ENCODE measurements at regions not wholly inside any gene's neighbourhood (a gene's known extent, or its start where the extent isn't known, plus 50 kb on each side); places are given as distances from the start of the nearest gene placed in this dataset.

DNA sequence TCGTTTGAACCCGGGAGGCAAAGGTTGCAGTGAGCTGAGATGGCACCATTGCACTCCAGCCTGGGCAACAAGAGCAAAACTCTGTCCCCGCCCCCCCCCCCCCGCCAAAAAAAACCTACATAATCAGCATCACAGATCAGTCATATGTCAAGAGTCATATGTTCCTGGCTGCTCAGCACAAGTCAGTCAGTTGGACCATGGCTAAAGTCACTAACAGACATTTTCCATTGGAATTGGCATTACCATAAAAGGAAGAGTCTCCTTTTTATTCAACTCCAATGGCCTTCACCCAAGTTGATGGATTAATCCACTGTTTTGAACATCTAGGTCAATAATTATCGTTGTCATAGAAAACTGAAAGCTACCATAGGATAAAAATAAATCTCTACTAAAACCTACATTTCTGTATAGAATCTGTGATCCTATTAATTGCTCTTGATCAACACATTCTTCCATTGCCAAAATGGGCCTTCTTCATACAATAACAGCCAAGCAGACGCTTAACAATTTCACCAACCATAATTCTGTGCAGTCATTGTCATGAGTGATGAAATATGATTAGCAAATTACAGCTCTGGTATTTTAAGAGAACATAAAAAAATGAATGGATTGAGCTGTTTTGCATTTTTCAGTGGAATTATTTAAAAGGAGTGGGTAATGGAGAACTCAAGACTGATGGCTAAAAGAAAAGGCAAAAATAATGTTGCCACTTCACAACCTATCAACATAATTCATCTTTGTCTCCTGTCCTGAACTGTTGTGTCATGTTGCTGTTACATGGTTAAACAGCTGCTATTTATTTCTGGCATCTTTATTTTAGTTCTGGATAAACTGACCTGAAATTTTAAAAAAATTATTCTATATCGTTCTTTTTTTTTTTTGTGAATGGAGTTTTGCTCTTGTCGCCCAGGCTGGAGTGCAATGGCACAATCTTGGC lies 555.5 kb upstream of the JARID2 start:
- Histone ChIP-seq H2BK5ac (ENCODE audit: low read depth, low read length, poor library complexity, severe bottlenecking) (no peak overlapping the region), H2AFZ (ENCODE audit: low read depth, low read length) (no peak overlapping the region), H3K27me3 (ENCODE audit: control insufficient read depth in 1 of 2, insufficient read depth in 1 of 2, low read length in 2 of 2) (no peaks in the 10 kb centered on the region), H3K4ac (ENCODE audit: low read depth in 1 of 2, low read length in 2 of 2) (no peak overlapping the region), H3K27ac (ENCODE audit: low read length, poor library complexity, severe bottlenecking) (no peak overlapping the region), H2BK15ac (ENCODE audit: low read depth, poor library complexity, severe bottlenecking) (no peak overlapping the region), H2AK5ac (ENCODE audit: low read length, severe bottlenecking) (no peak overlapping the region), H3K14ac (ENCODE audit: low read length in 2 of 2) (no peak overlapping the region), H3K9ac (ENCODE audit: low read length) (no peak overlapping the region), H3K18ac (ENCODE audit: low read depth in 1 of 2, low read length in 2 of 2) (no peak overlapping the region), H4K8ac (ENCODE audit: low read length) (no peak overlapping the region), H3K79me1 (replicated peaks; ENCODE audit: low read length, poor library complexity, severe bottlenecking) (no peaks in the 10 kb centered on the region), H3K4me3 (ENCODE audit: insufficient read depth in 1 of 2, low read depth in 1 of 2, low read length in 2 of 2) (no peak overlapping the region), H3K4me2 (ENCODE audit: low read length, poor library complexity, severe bottlenecking) (no peak overlapping the region), H2BK120ac (ENCODE audit: low read depth, low read length) (no peak overlapping the region), H4K91ac (ENCODE audit: low read length) (no peak overlapping the region), H3K36me3 (ENCODE audit: control insufficient read depth in 1 of 2, insufficient read depth in 2 of 2, low read depth in 1 of 2, low read length in 2 of 2) (no peaks in the 10 kb centered on the region), H3K4me1 (ENCODE audit: control insufficient read depth, insufficient read depth, low read depth, low read length) (no peaks in the 10 kb centered on the region), H2BK12ac (ENCODE audit: low read length in 2 of 2) (no peak overlapping the region), H3K23ac (ENCODE audit: low read length in 2 of 2) (no peak overlapping the region), H3K9me3 (ENCODE audit: control insufficient read depth, low read length) (no peaks in the 10 kb centered on the region)
- WGBS: 100% methylated on average over 5 of the region's 8 CpGs
- no peak for DNase-seq

DNA sequence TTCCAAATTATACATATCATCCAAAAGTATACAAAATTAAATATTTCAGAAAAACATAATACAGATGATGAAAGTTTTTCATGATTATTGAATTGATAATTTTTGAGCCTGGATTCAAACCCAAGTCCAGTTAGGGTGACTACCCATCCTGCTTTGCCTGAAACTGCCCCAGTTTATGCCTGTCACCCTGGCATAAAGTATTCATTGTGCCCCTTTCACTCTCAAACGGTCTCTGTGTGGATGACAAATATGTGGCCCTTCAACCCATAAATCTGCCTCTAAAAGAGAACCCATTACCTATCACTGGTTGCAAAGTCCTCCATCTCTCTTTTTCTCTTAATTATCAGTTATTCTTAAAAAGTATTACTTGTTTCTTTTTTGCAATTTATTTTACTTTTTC lies 553.7 kb upstream of the JARID2 start:
- no peak overlapping the region for H3K14ac ChIP-seq (ENCODE audit: low read length in 2 of 2)
- no peak overlapping the region for H3K4me3 ChIP-seq (ENCODE audit: insufficient read depth in 1 of 2, low read depth in 1 of 2, low read length in 2 of 2)
- no peak overlapping the region for H3K18ac ChIP-seq (ENCODE audit: low read depth in 1 of 2, low read length in 2 of 2)
- H3K4ac ChIP-seq (ENCODE audit: low read depth in 1 of 2, low read length in 2 of 2): no peak overlapping the region
- H2BK120ac ChIP-seq (ENCODE audit: low read depth, low read length): no peak overlapping the region
- H2AK5ac ChIP-seq (ENCODE audit: low read length, severe bottlenecking): no peak overlapping the region
- H2BK15ac ChIP-seq (ENCODE audit: low read depth, poor library complexity, severe bottlenecking): no peak overlapping the region
- DNase-seq: no peak
- H3K36me3 ChIP-seq (ENCODE audit: control insufficient read depth in 1 of 2, insufficient read depth in 2 of 2, low read depth in 1 of 2, low read length in 2 of 2): no peaks in the 10 kb centered on the region
- 36% methylated on average over 1 of the region's 1 CpG for WGBS
- no peak overlapping the region for H4K91ac ChIP-seq (ENCODE audit: low read length)
- H3K4me2 ChIP-seq (ENCODE audit: low read length, poor library complexity, severe bottlenecking): no peak overlapping the region
- H2AFZ ChIP-seq (ENCODE audit: low read depth, low read length): no peak overlapping the region
- H2BK5ac ChIP-seq (ENCODE audit: low read depth, low read length, poor library complexity, severe bottlenecking): no peak overlapping the region
- H3K4me1 ChIP-seq (ENCODE audit: control insufficient read depth, insufficient read depth, low read depth, low read length): no peaks in the 10 kb centered on the region
- H3K9ac ChIP-seq (ENCODE audit: low read length): no peak overlapping the region
- no peaks in the 10 kb centered on the region for H3K27me3 ChIP-seq (ENCODE audit: control insufficient read depth in 1 of 2, insufficient read depth in 1 of 2, low read length in 2 of 2)
- no peak overlapping the region for H3K23ac ChIP-seq (ENCODE audit: low read length in 2 of 2)
- no peaks in the 10 kb centered on the region for H3K79me1 ChIP-seq (replicated peaks; ENCODE audit: low read length, poor library complexity, severe bottlenecking)
- H3K9me3 ChIP-seq (ENCODE audit: control insufficient read depth, low read length): no peaks in the 10 kb centered on the region
- no peak overlapping the region for H3K27ac ChIP-seq (ENCODE audit: low read length, poor library complexity, severe bottlenecking)
- H2BK12ac ChIP-seq (ENCODE audit: low read length in 2 of 2): no peak overlapping the region
- no peak overlapping the region for H4K8ac ChIP-seq (ENCODE audit: low read length)

- no peak overlapping the region for H3K18ac ChIP-seq (ENCODE audit: low read depth in 1 of 2, low read length in 2 of 2)
- H2BK5ac ChIP-seq (ENCODE audit: low read depth, low read length, poor library complexity, severe bottlenecking): no peak overlapping the region
- H3K36me3 ChIP-seq (ENCODE audit: control insufficient read depth in 1 of 2, insufficient read depth in 2 of 2, low read depth in 1 of 2, low read length in 2 of 2): no peaks in the 10 kb centered on the region
- no peak overlapping the region for H3K4me3 ChIP-seq (ENCODE audit: insufficient read depth in 1 of 2, low read depth in 1 of 2, low read length in 2 of 2)
- H2BK120ac ChIP-seq (ENCODE audit: low read depth, low read length): no peak overlapping the region
- no peak overlapping the region for H3K23ac ChIP-seq (ENCODE audit: low read length in 2 of 2)
- H2AK5ac ChIP-seq (ENCODE audit: low read length, severe bottlenecking): no peak overlapping the region
- H3K79me1 ChIP-seq (replicated peaks; ENCODE audit: low read length, poor library complexity, severe bottlenecking): no peaks in the 10 kb centered on the region
- H3K27ac ChIP-seq (ENCODE audit: low read length, poor library complexity, severe bottlenecking): no peak overlapping the region
- no peak overlapping the region for H2BK12ac ChIP-seq (ENCODE audit: low read length in 2 of 2)
- no peaks in the 10 kb centered on the region for H3K9me3 ChIP-seq (ENCODE audit: control insufficient read depth, low read length)
- H4K8ac ChIP-seq (ENCODE audit: low read length): no peak overlapping the region
- no peak overlapping the region for H3K4me2 ChIP-seq (ENCODE audit: low read length, poor library complexity, severe bottlenecking)
- no peak overlapping the region for H3K9ac ChIP-seq (ENCODE audit: low read length)
- no peak overlapping the region for H4K91ac ChIP-seq (ENCODE audit: low read length)
- H2AFZ ChIP-seq (ENCODE audit: low read depth, low read length): no peak overlapping the region
- DNase-seq: no peak
- no peak overlapping the region for H2BK15ac ChIP-seq (ENCODE audit: low read depth, poor library complexity, severe bottlenecking)
- no peak overlapping the region for H3K4ac ChIP-seq (ENCODE audit: low read depth in 1 of 2, low read length in 2 of 2)
- no peak overlapping the region for H3K14ac ChIP-seq (ENCODE audit: low read length in 2 of 2)
- WGBS: 83% methylated on average over 8 of the region's 10 CpGs
- H3K4me1 ChIP-seq (ENCODE audit: control insufficient read depth, insufficient read depth, low read depth, low read length): no peaks in the 10 kb centered on the region
- no peaks in the 10 kb centered on the region for H3K27me3 ChIP-seq (ENCODE audit: control insufficient read depth in 1 of 2, insufficient read depth in 1 of 2, low read length in 2 of 2)
These were observed 552.3 kb upstream of the JARID2 start for GRCh38 chr6:14693301-14694192.

- Histone ChIP-seq H2AFZ (ENCODE audit: low read depth, low read length) (no peak overlapping the region), H3K4ac (ENCODE audit: low read depth in 1 of 2, low read length in 2 of 2) (no peak overlapping the region), H3K9me3 (ENCODE audit: control insufficient read depth, low read length) (no peaks in the 10 kb centered on the region), H3K36me3 (ENCODE audit: control insufficient read depth in 1 of 2, insufficient read depth in 2 of 2, low read depth in 1 of 2, low read length in 2 of 2) (no peaks in the 10 kb centered on the region), H3K4me3 (ENCODE audit: insufficient read depth in 1 of 2, low read depth in 1 of 2, low read length in 2 of 2) (no peak overlapping the region), H3K9ac (ENCODE audit: low read length) (no peak overlapping the region), H3K4me2 (ENCODE audit: low read length, poor library complexity, severe bottlenecking) (no peak overlapping the region), H3K27me3 (ENCODE audit: control insufficient read depth in 1 of 2, insufficient read depth in 1 of 2, low read length in 2 of 2) (no peaks in the 10 kb centered on the region), H2BK15ac (ENCODE audit: low read depth, poor library complexity, severe bottlenecking) (no peak overlapping the region), H4K91ac (ENCODE audit: low read length) (no peak overlapping the region), H3K14ac (ENCODE audit: low read length in 2 of 2) (no peak overlapping the region), H3K23ac (ENCODE audit: low read length in 2 of 2) (no peak overlapping the region), H4K8ac (ENCODE audit: low read length) (no peak overlapping the region), H3K27ac (ENCODE audit: low read length, poor library complexity, severe bottlenecking) (no peak overlapping the region), H3K79me1 (replicated peaks; ENCODE audit: low read length, poor library complexity, severe bottlenecking) (no peaks in the 10 kb centered on the region), H2BK12ac (ENCODE audit: low read length in 2 of 2) (no peak overlapping the region), H2BK5ac (ENCODE audit: low read depth, low read length, poor library complexity, severe bottlenecking) (no peak overlapping the region), H2BK120ac (ENCODE audit: low read depth, low read length) (no peak overlapping the region), H3K18ac (ENCODE audit: low read depth in 1 of 2, low read length in 2 of 2) (no peak overlapping the region), H2AK5ac (ENCODE audit: low read length, severe bottlenecking) (no peak overlapping the region), H3K4me1 (ENCODE audit: control insufficient read depth, insufficient read depth, low read depth, low read length) (no peaks in the 10 kb centered on the region)
- no peak for DNase-seq
- WGBS: no CpG with 5 or more reads among the region's 1 CpG
These were observed 551.6 kb upstream of the JARID2 start for GRCh38 chr6:14694308-14694707.

Measured in mesenchymal stem cell (in vitro differentiated cells and primary cell).